Stimulated activated CD4-positive, alpha-beta T cell treated with anti-CD3 and anti-CD28 coated beads, Interleukin-1b, Interleukin-23, amount 100 ng/mL, for 48 hours (primary cell): ENCODE measurements at regions not wholly inside any gene's neighbourhood (a gene's known extent, or its start where the extent isn't known, plus 50 kb on each side); places are given as distances from the start of the nearest gene placed in this dataset.

ENCODE experiments used
- DNase-seq: peaks from one replicate; pipeline ENCODE4 v3.0.0-alpha.2; 2020

- no peak for DNase-seq
These were observed 641.9 kb downstream of the OTOL1 start for GRCh38 chr3:162138509-162138908.

DNA sequence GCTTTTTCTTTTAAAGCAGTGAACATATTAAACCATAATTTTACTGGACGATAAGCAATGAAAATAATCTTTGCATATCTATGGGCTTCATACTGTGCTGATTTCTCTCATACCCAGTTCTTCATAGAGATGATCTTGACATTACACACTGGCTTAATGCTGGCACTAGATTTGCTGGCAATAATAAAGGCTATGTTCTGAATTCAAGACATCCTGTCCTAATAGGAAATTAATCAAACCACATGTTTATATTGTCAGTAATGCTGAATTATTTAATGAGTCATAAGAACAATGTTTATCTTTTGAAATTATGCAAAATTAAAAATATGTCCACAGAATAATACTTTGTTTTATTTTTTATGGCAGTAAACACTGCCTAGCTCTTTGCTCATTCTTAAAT lies 643.2 kb downstream of the OTOL1 start:
- DNase-seq: no peak

GRCh38 chr3:162141272-162141791 lies 644.7 kb downstream of the OTOL1 start:
- DNase-seq: no peak

DNA sequence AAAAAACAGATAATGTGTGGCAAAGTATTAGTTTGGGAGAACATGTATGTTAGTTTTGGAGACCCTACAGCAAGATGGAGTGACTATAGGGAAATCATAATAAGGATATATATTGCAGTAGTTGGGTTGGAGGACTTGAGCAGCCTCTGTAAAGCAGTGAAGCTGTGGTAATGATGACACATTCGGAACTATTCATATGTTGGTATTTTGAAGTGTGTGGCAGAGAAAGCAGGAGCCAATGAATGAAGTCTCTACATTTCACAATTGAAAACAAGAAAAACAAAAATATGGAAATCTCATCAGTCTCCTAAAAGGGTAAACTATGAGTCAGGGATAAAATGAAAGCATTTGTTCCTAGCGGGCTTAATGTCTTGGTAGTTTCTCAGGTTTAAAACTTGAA lies 645.9 kb downstream of the OTOL1 start:
- DNase-seq: no peak

DNA sequence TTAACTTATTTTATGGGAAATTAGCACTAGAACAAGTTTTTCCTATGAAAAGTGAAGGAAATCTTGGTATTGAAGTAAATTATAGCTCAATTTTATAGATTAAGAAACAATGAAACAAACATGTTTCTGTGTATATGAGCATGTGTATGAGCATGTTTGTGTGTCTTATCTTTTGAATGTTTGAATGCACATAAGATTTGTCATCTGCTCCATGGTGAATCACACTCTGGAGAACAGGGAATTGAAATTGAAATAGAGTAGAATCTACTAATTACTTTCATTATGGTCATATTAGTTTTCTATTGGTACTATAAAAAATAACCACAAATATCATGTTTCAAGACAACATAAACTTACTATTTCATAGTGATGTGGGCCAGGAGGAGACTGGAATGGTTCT lies 646.6 kb downstream of the OTOL1 start:
- DNase-seq: no peak

DNA sequence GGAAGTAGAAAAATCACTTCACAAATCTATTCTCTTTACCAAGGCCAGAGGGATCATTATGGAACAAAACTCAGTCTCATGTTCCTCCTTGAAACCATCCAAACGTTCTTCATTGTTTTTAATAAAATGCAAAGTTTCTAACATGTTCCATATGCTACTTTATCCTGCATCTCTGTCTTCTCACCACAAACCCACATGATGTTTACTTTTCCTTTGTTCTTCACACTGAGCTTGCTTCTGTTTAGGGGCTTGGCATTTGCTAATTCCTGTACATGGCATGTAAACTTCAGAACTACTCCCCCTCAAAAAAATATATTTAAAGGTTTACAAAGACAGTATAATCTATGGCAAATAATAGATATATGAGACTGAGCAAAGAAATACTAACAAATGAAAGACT lies 651.4 kb downstream of the OTOL1 start:
- DNase-seq: no peak

GRCh38 chr3:162150790-162151189 lies 654.2 kb downstream of the OTOL1 start:
- no peak for DNase-seq

DNA sequence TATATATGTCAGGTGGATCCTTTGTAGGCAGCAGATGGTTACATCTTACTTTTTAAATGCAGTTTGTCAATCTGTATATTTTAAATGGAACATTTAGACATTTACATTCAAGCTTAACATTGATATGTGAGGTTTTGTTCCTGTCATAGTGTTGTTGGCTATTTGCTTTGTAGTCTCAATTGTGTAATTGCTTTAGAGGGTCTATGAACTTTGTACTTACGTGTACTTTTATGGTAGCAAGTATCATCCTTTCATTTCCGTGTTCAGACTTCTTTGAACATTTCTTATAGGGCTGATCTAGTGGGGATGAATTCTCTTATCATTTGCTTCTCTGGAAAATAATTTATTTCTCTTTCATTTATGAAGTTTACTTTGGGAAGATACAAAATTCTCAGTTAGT lies 656.0 kb downstream of the OTOL1 start:
- no peak for DNase-seq

GRCh38 chr3:162161595-162161994 lies 665.0 kb downstream of the OTOL1 start:
- no peak for DNase-seq

GRCh38 chr3:162165346-162165745 lies 668.7 kb downstream of the OTOL1 start:
- no peak for DNase-seq

GRCh38 chr3:162166543-162166942 lies 669.9 kb downstream of the OTOL1 start:
- no peak for DNase-seq

GRCh38 chr3:162168715-162169114 lies 672.1 kb downstream of the OTOL1 start:
- no peak for DNase-seq

DNA sequence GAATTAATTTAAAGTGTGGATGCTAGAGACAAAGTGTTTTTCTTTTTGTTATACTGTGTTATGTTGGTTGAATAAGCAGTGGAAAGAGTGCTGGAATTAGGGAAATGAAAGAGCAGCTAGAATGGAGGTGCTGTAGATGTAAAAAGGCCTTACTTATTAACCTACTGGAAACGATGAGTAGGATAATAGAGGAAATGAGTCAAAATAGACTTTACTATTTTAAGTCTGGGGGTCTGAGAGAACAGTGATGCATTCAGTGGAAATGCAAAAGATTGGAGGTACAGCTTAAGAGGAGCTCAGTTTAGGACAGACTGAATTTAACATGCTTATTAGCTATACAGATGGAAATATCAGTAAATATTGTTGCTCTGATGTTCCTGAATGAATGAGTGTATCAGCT lies 674.0 kb downstream of the OTOL1 start:
- DNase-seq: no peak

GRCh38 chr3:162171970-162172369 lies 675.4 kb downstream of the OTOL1 start:
- no peak for DNase-seq

DNA sequence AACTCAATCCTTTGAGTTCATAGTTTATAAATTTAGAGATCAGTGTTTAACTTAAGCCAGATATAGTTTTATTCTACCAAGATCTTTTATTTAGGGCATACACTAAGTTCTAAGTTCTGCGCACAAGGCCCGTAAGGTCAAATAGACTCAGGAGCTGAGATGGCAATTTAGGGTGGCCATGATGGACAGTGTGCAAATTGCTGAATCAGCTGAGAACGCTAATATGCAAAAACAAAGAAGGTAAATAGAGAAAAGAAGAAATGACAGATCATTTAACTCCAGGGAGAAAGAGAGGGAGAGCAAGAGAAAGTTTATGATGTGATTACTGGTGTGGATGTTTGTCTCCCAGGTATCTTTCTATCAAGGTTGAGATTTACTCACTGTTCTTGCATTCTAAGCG lies 678.5 kb downstream of the OTOL1 start:
- no peak for DNase-seq

- DNase-seq: no peak
These were observed 679.3 kb downstream of the OTOL1 start for GRCh38 chr3:162175878-162176277.

GRCh38 chr3:162183440-162183839 lies 686.8 kb downstream of the OTOL1 start:
- DNase-seq: no peak

DNA sequence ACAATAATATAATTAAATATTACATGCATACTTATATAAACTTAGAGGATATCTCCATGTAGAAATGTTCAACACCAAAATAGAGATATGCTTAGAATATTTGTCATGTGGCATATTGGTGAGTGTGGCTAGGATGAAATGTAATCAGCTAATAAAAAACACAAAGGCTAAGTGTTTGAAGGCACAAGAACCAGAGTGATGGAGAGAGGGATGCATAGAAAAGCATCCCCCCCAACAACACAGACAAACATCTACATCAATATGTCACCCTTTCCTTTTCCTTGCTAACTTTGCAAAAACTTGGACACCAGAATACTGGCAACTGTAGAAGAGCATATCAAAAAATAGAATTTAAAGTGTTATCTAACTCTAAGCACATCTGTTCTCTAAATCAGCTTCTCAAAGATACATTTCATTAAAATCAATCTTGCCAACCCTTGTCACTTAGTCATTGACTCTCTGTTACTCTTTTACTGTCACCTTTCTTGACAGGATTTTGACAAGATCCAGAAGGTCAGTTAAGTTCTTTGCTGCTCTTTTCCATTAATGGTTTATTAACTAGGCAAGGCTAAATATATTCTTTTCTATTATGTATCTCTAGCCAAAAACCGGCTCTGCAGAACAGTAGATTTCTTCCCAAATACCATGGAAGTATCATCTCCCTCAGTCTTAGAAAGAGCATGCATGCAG lies 695.9 kb downstream of the OTOL1 start:
- DNase-seq: no peak

DNA sequence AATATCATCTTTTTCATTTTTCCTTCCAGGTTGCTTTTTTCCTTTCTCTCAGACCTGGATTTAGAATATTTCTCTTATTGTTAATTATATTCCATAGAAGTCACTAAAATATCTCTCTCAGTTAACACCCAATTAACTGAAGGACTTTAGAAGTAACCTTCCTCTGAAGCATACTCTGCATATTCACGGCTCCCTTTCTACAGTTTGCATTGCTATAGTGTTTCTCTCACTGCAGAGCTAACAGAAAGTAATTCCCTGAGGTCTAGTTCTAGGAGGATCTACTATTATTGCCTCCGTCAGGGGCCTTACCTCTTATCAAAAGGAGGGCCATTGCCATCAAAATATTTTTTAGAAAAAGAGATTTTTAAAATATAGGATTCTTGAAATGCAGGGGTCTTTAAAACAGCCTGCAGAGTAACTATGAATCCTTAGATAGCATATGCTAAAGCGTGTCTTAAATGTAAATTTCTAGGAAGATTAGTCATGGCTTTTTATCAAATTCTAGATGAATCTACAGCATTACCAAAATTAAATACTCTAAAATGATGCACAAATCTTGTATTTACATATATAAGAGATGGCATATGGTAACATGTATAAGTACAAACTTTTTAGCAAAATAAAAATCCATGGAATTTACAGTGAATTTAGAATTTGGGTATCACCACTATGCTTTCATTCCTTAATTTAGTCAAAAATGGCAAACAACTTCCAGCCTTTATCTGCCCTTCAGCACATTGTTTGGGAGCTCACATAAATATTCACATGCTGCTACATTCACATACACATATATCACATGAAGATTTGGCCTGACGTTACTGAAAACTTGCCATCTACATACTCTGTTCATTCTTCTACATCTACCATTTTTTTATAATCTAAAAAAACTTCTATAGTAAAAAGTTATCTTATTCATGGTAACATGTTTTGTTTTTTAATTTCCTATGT lies 696.8 kb downstream of the OTOL1 start:
- DNase-seq: no peak

GRCh38 chr3:162195147-162195546 lies 698.5 kb downstream of the OTOL1 start:
- no peak for DNase-seq

GRCh38 chr3:162196964-162197363 lies 700.4 kb downstream of the OTOL1 start:
- DNase-seq: no peak

GRCh38 chr3:162200836-162201235 lies 704.2 kb downstream of the OTOL1 start:
- no peak for DNase-seq

- DNase-seq: no peak
These were observed 710.0 kb downstream of the OTOL1 start for GRCh38 chr3:162206648-162207047.

DNA sequence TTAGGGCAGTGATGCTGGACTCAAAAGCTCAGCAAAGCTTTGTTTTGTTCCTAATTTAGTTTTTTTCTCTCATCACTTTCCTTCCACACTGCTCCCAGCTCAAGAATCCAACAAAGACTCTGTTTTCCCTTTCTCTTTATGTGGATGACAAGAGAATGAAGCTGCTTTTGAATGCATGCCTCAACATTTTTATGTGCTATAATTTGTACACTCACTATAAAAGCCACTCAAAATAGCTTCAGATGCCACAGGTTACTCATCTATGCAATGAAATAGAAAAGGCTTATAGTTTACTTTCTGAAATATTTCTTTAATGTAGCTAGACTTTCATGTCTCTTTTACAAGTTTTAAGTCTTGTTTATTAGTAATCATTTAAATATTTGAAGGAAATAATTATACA lies 714.9 kb downstream of the OTOL1 start:
- DNase-seq: no peak
